Upper lobe of left lung (tissue), 4 donors: ENCODE measurements at regions not wholly inside any gene's neighbourhood (a gene's known extent, or its start where the extent isn't known, plus 50 kb on each side); places are given as distances from the start of the nearest gene placed in this dataset.

Experiments
- CTCF ChIP-seq, 6 experiments: fragments of 450-650 bp in 4 of 6; fragments of 200-600 bp in 2 of 6; sonication (generic) in 2 of 6; IDR thresholded peaks; one replicate each; pipeline ENCODE4 v1.5.1; 2016 to 2019; ENCODE audit warnings: antibody characterized with exemption in 6 of 6
- POLR2A ChIP-seq, 4 donors: fragments of 450-650 bp; IDR thresholded peaks; one replicate each; pipeline ENCODE4 v1.5.1; 2016 to 2017; ENCODE audit warnings: antibody characterized with exemption in 4 of 4, mild to moderate bottlenecking in 2 of 4
- POLR2AphosphoS5 ChIP-seq, 2 donors: sonication (generic); formaldehyde crosslinking; IDR thresholded peaks; one replicate each; pipeline ENCODE4 v1.5.1; 2017; ENCODE audit warnings: antibody characterized with exemption in 2 of 2

GRCh38 chr15:91552555-91552954 lies 301.0 kb upstream of the SLCO3A1 start:
- TF ChIP-seq CTCF (IDR thresholded peaks at IDR 0.05) (no peak), POLR2A (IDR thresholded peaks at IDR 0.05) (no peak), POLR2AphosphoS5 (IDR thresholded peaks at IDR 0.05) (no peak)
